Endothelial cell of umbilical vein (primary cell): ENCODE measurements at regions not wholly inside any gene's neighbourhood (a gene's known extent, or its start where the extent isn't known, plus 50 kb on each side); places are given as distances from the start of the nearest gene placed in this dataset.

ENCODE experiments used
- BruUV-seq: library from RNA; stranded (reverse); fragments of 400-500 nt; replicated peaks from 2 replicates; lab custom pipeline; 2021; lab: Mats Ljungman, UMichigan
- CTCF ChIA-PET: fragments of 300-600, 350-600 bp; sonication (Branson Sonifier 250); formaldehyde crosslinking; loops from one replicate; lab custom pipeline; 2021; ENCODE audit warnings: antibody characterized with exemption, inconsistent platforms; lab: Charles Lee
- POLR2A ChIA-PET: fragments of 300-600, 350-600 bp; sonication (Branson Sonifier 250); formaldehyde crosslinking; loops from one replicate; lab custom pipeline; 2021; ENCODE audit warnings: antibody characterized with exemption, inconsistent platforms; lab: Charles Lee
- DNase-seq: peaks from one replicate; pipeline ENCODE4 v3.0.0-alpha.2; 2011; ENCODE audit warnings: low read depth, low spot score
- FAIRE-seq: peaks from 2 replicates; lab custom pipeline; 2011; peaks lifted over from hg19 to GRCh38; lab: Jason Lieb, UNC
- H2AFZ ChIP-seq: 2 replicates; pipeline ENCODE4 v1.6.0; 2012; ENCODE audit warnings: low read depth, low read length, control low read depth, inconsistent platforms
- H3K27ac ChIP-seq: 2 replicates; pipeline ENCODE4 v1.5.1; 2011; ENCODE audit warnings: low read depth, mild to moderate bottlenecking, control low read depth, low read length, moderate library complexity; ENCODE audit not compliant: insufficient read depth
- H3K27me3 ChIP-seq, 2 experiments: 2 replicates each; pipeline versions ENCODE4 v1.6.0 to v1.6.1; 2011; ENCODE audit warnings: low read length in 2 of 2, mixed read lengths in 1 of 2; ENCODE audit not compliant: control insufficient read depth in 2 of 2, insufficient read depth in 2 of 2
- H3K36me3 ChIP-seq, 2 experiments: 2 replicates in 1 of 2; 3 replicates in 1 of 2; pipeline ENCODE4 v1.5.1; 2011; ENCODE audit warnings: low read length in 2 of 2, mild to moderate bottlenecking in 1 of 2, moderate library complexity in 1 of 2; ENCODE audit not compliant: control insufficient read depth in 2 of 2, insufficient read depth in 2 of 2; ENCODE audit errors: extremely low read depth in 1 of 2
- H3K4me1 ChIP-seq: 3 replicates; pipeline ENCODE4 v1.5.1; 2011; ENCODE audit warnings: mild to moderate bottlenecking, low read length; ENCODE audit not compliant: control insufficient read depth, insufficient read depth; ENCODE audit errors: extremely low read depth
- H3K4me2 ChIP-seq: 2 replicates; pipeline ENCODE4 v1.6.1; 2011; ENCODE audit warnings: low read length, control low read depth, mixed read lengths; ENCODE audit not compliant: insufficient read depth
- H3K4me3 ChIP-seq, 3 experiments: fragments of 200-600 bp in 1 of 3; sonication (generic), shearing (Covaris generic) in 1 of 3; replicated peaks in 1 of 3; 2 replicates each; pipeline ENCODE4 v1.5.1; 2011 to 2016; ENCODE audit warnings: control low read depth in 3 of 3, low read length in 3 of 3, mild to moderate bottlenecking in 2 of 3, inconsistent platforms in 1 of 3, low read depth in 1 of 3, moderate library complexity in 1 of 3; ENCODE audit not compliant: insufficient read depth in 1 of 3
- H3K79me2 ChIP-seq: 2 replicates; pipeline ENCODE4 v1.6.0; 2012; ENCODE audit warnings: low read length, inconsistent platforms; ENCODE audit not compliant: control insufficient read depth, insufficient read depth
- H3K9ac ChIP-seq: replicated peaks from 2 replicates; pipeline ENCODE3; 2011; ENCODE audit warnings: low read length, control low read depth; ENCODE audit not compliant: insufficient read depth; ENCODE audit errors: extremely low read depth
- H3K9me1 ChIP-seq: replicated peaks from 3 replicates; pipeline ENCODE4 v1.6.0; 2011; ENCODE audit warnings: mild to moderate bottlenecking, low read length; ENCODE audit not compliant: control insufficient read depth, insufficient read depth; ENCODE audit errors: extremely low read depth
- H3K9me3 ChIP-seq: replicated peaks from 2 replicates; pipeline ENCODE4 v1.5.1; 2012; ENCODE audit warnings: low read length, inconsistent platforms; ENCODE audit not compliant: control insufficient read depth, insufficient read depth
- H4K20me1 ChIP-seq: replicated peaks from 2 replicates; pipeline ENCODE3; 2011; ENCODE audit warnings: mild to moderate bottlenecking, low read length; ENCODE audit not compliant: control insufficient read depth, insufficient read depth; ENCODE audit errors: extremely low read depth
- EZH2 ChIP-seq: IDR thresholded peaks from 2 replicates; pipeline ENCODE4 v1.6.1; 2012; ENCODE audit warnings: borderline replicate concordance, low read depth, mild to moderate bottlenecking, moderate library complexity, low read length, inconsistent platforms; ENCODE audit not compliant: severe bottlenecking
- FOS ChIP-seq: IDR thresholded peaks from 2 replicates; pipeline ENCODE4 v1.6.1; 2011; ENCODE audit warnings: mild to moderate bottlenecking, low read length, moderate library complexity, borderline replicate concordance; ENCODE audit not compliant: insufficient read depth
- GATA2 ChIP-seq: IDR thresholded peaks from 2 replicates; pipeline ENCODE4 v1.7.0; 2011; ENCODE audit warnings: low read depth, mild to moderate bottlenecking, moderate library complexity, mixed read lengths, low read length; ENCODE audit not compliant: insufficient read length, insufficient read depth
- JUN ChIP-seq: IDR thresholded peaks from 2 replicates; pipeline ENCODE4 v1.6.1; 2011; ENCODE audit warnings: borderline replicate concordance, low read depth; ENCODE audit not compliant: insufficient read length, insufficient read depth
- MYC ChIP-seq: IDR thresholded peaks from one replicate; pipeline ENCODE4 v1.6.1; 2011; ENCODE audit warnings: mild to moderate bottlenecking, low read depth, low read length
- POLR2A ChIP-seq: IDR thresholded peaks from 2 replicates; pipeline ENCODE4 v1.6.1; 2012; ENCODE audit warnings: low read depth, mild to moderate bottlenecking, control low read depth, low read length
- POLR2AphosphoS5 ChIP-seq: IDR thresholded peaks from 2 replicates; pipeline ENCODE4 v1.6.1; 2012; ENCODE audit warnings: low read depth, mild to moderate bottlenecking, control low read depth, low read length, moderate library complexity; ENCODE audit not compliant: insufficient read depth
- dilution Hi-C: fragments of 300-500 bp; cut with MboI; formaldehyde crosslinking; loops from one replicate; pipeline ENCODE4 v1.15.0; 2019; ENCODE audit warnings: low sequenced_read_pairs; ENCODE audit not compliant: extremely low pct_ligation_motif_present
- intact Hi-C: fragments of 100-400 bp; cut with micrococcal nuclease; formaldehyde crosslinking; loops from one replicate; pipeline ENCODE4 v1.10.0; 2022
- TF ChIP-seq, protein P1 (sequence below), 2 donors: IDR thresholded peaks; 1 replicate in 1 of 2; 2 replicates in 1 of 2; pipeline ENCODE4 v1.5.1; 2011; ENCODE audit warnings: low read length in 2 of 2, mild to moderate bottlenecking in 2 of 2, moderate library complexity in 2 of 2, control low read depth in 1 of 2, inconsistent platforms in 1 of 2, low read depth in 1 of 2; ENCODE audit not compliant: insufficient read depth in 1 of 2; ENCODE audit errors: extremely low read depth in 1 of 2
- TF ChIP-seq, protein P2 (sequence below): IDR thresholded peaks from 2 replicates; pipeline ENCODE4 v1.6.1; 2011; ENCODE audit not compliant: insufficient read depth, insufficient read length

GRCh38 chr9:84501587-84501986, 161.0 kb upstream of the SLC28A3 start:
- Histone ChIP-seq H3K79me2 (no peaks in the 10 kb centered on the region), H4K20me1 (no peaks in the 10 kb centered on the region), H3K4me2 (no peak overlapping the region), H2AFZ (no peak overlapping the region), H3K9ac (no peak overlapping the region), H3K27me3 (no peaks in the 10 kb centered on the region), H3K36me3 (no peaks in the 10 kb centered on the region), H3K27ac (no peak overlapping the region), H3K9me3 (peaks cover 2% of the 10 kb centered on the region), H3K4me3 (no peak overlapping the region), H3K4me1 (no peaks in the 10 kb centered on the region), H3K9me1 (no peaks in the 10 kb centered on the region)
- CTCF ChIA-PET = no interaction called here
- no peak for TF ChIP-seq MYC
- no peak for TF ChIP-seq POLR2A
- no peak for TF ChIP-seq FOS
- no peak for TF ChIP-seq JUN
- TF ChIP-seq EZH2 = no peak
- TF ChIP-seq, protein P1, sequence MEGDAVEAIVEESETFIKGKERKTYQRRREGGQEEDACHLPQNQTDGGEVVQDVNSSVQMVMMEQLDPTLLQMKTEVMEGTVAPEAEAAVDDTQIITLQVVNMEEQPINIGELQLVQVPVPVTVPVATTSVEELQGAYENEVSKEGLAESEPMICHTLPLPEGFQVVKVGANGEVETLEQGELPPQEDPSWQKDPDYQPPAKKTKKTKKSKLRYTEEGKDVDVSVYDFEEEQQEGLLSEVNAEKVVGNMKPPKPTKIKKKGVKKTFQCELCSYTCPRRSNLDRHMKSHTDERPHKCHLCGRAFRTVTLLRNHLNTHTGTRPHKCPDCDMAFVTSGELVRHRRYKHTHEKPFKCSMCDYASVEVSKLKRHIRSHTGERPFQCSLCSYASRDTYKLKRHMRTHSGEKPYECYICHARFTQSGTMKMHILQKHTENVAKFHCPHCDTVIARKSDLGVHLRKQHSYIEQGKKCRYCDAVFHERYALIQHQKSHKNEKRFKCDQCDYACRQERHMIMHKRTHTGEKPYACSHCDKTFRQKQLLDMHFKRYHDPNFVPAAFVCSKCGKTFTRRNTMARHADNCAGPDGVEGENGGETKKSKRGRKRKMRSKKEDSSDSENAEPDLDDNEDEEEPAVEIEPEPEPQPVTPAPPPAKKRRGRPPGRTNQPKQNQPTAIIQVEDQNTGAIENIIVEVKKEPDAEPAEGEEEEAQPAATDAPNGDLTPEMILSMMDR (IDR thresholded peaks at IDR 0.05; ENCODE audit: extremely low read depth in 1 of 2, insufficient read depth in 1 of 2, low read depth in 1 of 2, low read length in 2 of 2) = no peak
- TF ChIP-seq, protein P2, sequence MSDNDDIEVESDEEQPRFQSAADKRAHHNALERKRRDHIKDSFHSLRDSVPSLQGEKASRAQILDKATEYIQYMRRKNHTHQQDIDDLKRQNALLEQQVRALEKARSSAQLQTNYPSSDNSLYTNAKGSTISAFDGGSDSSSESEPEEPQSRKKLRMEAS = no peak
- no peak for TF ChIP-seq POLR2AphosphoS5
- no peak for TF ChIP-seq GATA2
- POLR2A ChIA-PET = no interaction called here
- intact Hi-C loops = no loop called here
- no TSS peak for BruUV-seq
- FAIRE-seq = no peak
- DNase-seq = no peak
- dilution Hi-C loops = no loop called here
